ENCODE measurements at regions not wholly inside any gene's neighbourhood (a gene's known extent, or its start where the extent isn't known, plus 50 kb on each side); places are given as distances from the start of the nearest gene placed in this dataset.

DNA sequence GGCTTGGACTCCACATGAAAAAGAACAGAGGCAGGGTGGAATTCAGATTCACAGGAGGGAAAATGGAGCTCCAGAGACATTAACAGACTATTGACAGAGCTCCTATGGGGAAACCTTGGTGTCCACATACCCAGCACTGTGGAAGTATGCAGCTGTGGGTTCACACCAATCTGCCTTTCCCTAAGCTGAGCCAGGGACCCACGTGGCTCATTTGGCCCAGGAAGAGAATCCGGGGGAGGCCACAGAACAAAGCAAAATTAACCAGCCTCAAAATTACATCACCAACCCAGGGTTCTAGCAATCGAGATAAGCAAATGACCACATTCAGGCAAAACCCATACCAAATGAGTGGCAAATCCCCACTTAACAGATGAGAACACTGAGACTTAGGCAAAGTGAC lies 105.8 kb upstream of the TWIST2 start:
- Histone ChIP-seq H3K4me2 (ENCODE audit: low read length) (no peak overlapping the region), H2AFZ (ENCODE audit: low read depth, low read length) (no peak overlapping the region), H3K79me2 (ENCODE audit: low read length) (no peaks in the 10 kb centered on the region), H3K9ac (ENCODE audit: low read length) (no peak overlapping the region), H3K9me3 (ENCODE audit: insufficient read depth, low read length) (no peaks in the 10 kb centered on the region), H3K4me3 (ENCODE audit: low read length) (no peak overlapping the region), H3K27ac (ENCODE audit: low read length) (no peak overlapping the region), H3K36me3 (replicated peaks; ENCODE audit: low read depth, low read length) (no peaks in the 10 kb centered on the region), H4K20me1 (ENCODE audit: insufficient read depth, low read length) (no peaks in the 10 kb centered on the region), H3K27me3 (ENCODE audit: low read depth, low read length) (no peaks in the 10 kb centered on the region), H3K4me1 (ENCODE audit: low read length) (no peaks in the 10 kb centered on the region)
- TF ChIP-seq, protein P1, sequence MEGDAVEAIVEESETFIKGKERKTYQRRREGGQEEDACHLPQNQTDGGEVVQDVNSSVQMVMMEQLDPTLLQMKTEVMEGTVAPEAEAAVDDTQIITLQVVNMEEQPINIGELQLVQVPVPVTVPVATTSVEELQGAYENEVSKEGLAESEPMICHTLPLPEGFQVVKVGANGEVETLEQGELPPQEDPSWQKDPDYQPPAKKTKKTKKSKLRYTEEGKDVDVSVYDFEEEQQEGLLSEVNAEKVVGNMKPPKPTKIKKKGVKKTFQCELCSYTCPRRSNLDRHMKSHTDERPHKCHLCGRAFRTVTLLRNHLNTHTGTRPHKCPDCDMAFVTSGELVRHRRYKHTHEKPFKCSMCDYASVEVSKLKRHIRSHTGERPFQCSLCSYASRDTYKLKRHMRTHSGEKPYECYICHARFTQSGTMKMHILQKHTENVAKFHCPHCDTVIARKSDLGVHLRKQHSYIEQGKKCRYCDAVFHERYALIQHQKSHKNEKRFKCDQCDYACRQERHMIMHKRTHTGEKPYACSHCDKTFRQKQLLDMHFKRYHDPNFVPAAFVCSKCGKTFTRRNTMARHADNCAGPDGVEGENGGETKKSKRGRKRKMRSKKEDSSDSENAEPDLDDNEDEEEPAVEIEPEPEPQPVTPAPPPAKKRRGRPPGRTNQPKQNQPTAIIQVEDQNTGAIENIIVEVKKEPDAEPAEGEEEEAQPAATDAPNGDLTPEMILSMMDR (IDR thresholded peaks at IDR 0.05; ENCODE audit: low read depth, low read length): no peak
- no peak for TF ChIP-seq EZH2phosphoT487 (IDR thresholded peaks at IDR 0.05; ENCODE audit: low read depth)

DNA sequence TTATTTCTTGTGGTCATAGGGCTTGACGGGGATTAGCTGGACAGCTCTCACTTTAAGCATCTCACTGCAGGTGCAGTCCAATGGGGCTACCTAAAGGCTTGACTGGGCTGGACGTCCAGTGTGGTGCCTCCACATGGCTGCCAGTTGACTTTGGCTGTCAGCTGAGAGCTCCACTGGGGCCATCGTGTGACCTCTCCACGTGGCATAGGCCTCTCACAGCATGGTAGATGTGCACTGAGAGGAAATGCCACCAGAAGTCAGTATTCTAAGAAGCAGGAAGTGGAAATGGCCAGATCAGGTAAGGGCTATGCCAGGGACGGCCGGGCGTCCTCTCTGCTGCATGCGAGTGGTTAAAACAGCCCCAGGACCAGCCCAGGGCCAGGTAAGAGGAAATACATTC lies 105.2 kb upstream of the TWIST2 start:
- no peak overlapping the region for H3K4me3 ChIP-seq (ENCODE audit: low read length)
- no peak overlapping the region for H3K27ac ChIP-seq (ENCODE audit: low read length)
- H2AFZ ChIP-seq (ENCODE audit: low read depth, low read length): no peak overlapping the region
- no peaks in the 10 kb centered on the region for H3K4me1 ChIP-seq (ENCODE audit: low read length)
- no peaks in the 10 kb centered on the region for H3K79me2 ChIP-seq (ENCODE audit: low read length)
- H3K27me3 ChIP-seq (ENCODE audit: low read depth, low read length): no peaks in the 10 kb centered on the region
- TF ChIP-seq EZH2phosphoT487 (IDR thresholded peaks at IDR 0.05; ENCODE audit: low read depth): no peak
- TF ChIP-seq, protein P1 (IDR thresholded peaks at IDR 0.05; ENCODE audit: low read depth, low read length): no peak
- H3K9ac ChIP-seq (ENCODE audit: low read length): no peak overlapping the region
- H3K4me2 ChIP-seq (ENCODE audit: low read length): no peak overlapping the region
- no peaks in the 10 kb centered on the region for H3K9me3 ChIP-seq (ENCODE audit: insufficient read depth, low read length)
- H3K36me3 ChIP-seq (replicated peaks; ENCODE audit: low read depth, low read length): no peaks in the 10 kb centered on the region
- no peaks in the 10 kb centered on the region for H4K20me1 ChIP-seq (ENCODE audit: insufficient read depth, low read length)

DNA sequence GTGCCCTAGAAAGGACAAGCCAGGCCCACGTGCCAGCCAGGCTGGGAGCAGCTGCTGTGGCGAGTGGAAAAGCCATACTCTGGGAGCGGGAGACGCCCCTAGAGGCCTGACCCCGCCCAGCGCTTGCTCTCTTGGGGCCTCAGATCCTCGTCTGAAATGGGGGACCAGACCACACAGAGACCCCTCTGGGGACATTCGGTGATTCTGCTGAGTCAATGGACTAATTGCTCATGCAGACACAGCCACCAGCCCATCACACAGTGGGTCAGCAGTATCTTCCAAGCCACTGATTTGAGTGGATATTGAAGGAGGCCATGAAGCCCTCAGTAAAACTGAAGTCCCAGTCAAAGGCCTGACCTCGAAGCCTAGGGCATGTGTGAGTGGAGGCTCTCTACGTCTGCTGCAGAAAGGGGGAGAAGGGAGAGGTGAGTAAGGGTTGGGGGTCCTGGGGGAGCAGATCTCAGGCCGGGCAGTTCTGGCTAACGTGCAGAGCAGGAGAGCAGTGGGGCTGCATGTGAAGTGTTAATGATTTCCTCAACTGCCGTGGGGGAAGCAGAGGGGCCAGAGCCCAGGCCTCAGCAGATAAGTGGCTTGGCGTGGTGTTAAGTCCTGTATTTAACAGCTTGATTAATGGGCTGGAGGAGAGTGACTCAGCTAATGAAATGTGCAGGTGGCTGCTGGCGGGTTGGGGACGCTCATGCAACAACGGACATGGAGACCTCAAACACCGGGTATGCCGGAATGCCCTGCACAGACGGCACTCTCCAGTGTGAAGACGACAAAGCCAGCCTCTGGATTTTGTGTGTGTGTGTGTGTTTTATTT lies 104.4 kb upstream of the TWIST2 start:
- no peak for TF ChIP-seq EZH2phosphoT487 (IDR thresholded peaks at IDR 0.05; ENCODE audit: low read depth)
- TF ChIP-seq, protein P1 (IDR thresholded peaks at IDR 0.05; ENCODE audit: low read depth, low read length): no peak

DNA sequence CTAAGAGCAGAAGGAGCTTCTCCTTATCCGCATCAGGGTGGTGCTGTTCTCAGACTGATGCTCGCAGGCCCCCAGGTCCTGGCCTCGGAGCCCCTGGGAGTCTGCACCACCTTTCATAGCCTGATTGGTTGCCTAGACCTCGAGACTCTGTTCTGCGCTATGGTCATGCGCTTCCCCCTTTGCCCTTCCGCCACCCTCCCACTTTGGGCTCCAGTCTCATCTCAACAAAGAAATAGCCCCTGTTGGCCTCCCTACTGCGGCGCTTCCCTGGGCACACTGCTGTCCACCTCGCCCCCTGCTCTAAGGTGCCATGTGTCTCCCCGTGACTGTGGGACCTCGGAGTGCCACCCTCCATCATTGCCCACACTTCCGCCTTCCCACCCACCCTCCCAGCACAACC lies 102.9 kb upstream of the TWIST2 start:
- H3K4me1 ChIP-seq (ENCODE audit: low read length): no peaks in the 10 kb centered on the region
- H3K9me3 ChIP-seq (ENCODE audit: insufficient read depth, low read length): no peaks in the 10 kb centered on the region
- TF ChIP-seq, protein P1 (IDR thresholded peaks at IDR 0.05; ENCODE audit: low read depth, low read length): no peak
- TF ChIP-seq EZH2phosphoT487 (IDR thresholded peaks at IDR 0.05; ENCODE audit: low read depth): no peak
- no peak overlapping the region for H3K27ac ChIP-seq (ENCODE audit: low read length)
- H3K36me3 ChIP-seq (replicated peaks; ENCODE audit: low read depth, low read length): no peaks in the 10 kb centered on the region
- no peaks in the 10 kb centered on the region for H4K20me1 ChIP-seq (ENCODE audit: insufficient read depth, low read length)
- no peaks in the 10 kb centered on the region for H3K27me3 ChIP-seq (ENCODE audit: low read depth, low read length)
- H3K9ac ChIP-seq (ENCODE audit: low read length): no peak overlapping the region
- no peak overlapping the region for H3K4me2 ChIP-seq (ENCODE audit: low read length)
- no peak overlapping the region for H3K4me3 ChIP-seq (ENCODE audit: low read length)
- no peaks in the 10 kb centered on the region for H3K79me2 ChIP-seq (ENCODE audit: low read length)
- H2AFZ ChIP-seq (ENCODE audit: low read depth, low read length): no peak overlapping the region

More for the DNA sequence above, 104.4 kb upstream of the TWIST2 start:
- H3K4me1 ChIP-seq (ENCODE audit: low read length): no peaks in the 10 kb centered on the region
- H4K20me1 ChIP-seq (ENCODE audit: insufficient read depth, low read length): no peaks in the 10 kb centered on the region
- no peak overlapping the region for H3K4me3 ChIP-seq (ENCODE audit: low read length)
- no peaks in the 10 kb centered on the region for H3K36me3 ChIP-seq (replicated peaks; ENCODE audit: low read depth, low read length)
- H3K27me3 ChIP-seq (ENCODE audit: low read depth, low read length): no peaks in the 10 kb centered on the region
- H3K9me3 ChIP-seq (ENCODE audit: insufficient read depth, low read length): no peaks in the 10 kb centered on the region
- H3K79me2 ChIP-seq (ENCODE audit: low read length): no peaks in the 10 kb centered on the region
- H3K9ac ChIP-seq (ENCODE audit: low read length): no peak overlapping the region
- no peak overlapping the region for H2AFZ ChIP-seq (ENCODE audit: low read depth, low read length)
- H3K4me2 ChIP-seq (ENCODE audit: low read length): no peak overlapping the region
- H3K27ac ChIP-seq (ENCODE audit: low read length): no peak overlapping the region
